LoVo (cell line): ENCODE measurements at regions not wholly inside any gene's neighbourhood (a gene's known extent, or its start where the extent isn't known, plus 50 kb on each side); places are given as distances from the start of the nearest gene placed in this dataset.
"Not testable (repeated sequence)": the region's sequence is repeated elsewhere in the genome, so short reads cannot be mapped to it uniquely, and the experiment has no call there.

ENCODE experiments used
- DNase-seq: peaks from one replicate; pipeline ENCODE4 v3.0.0-alpha.2; 2016; ENCODE audit warnings: low spot score

DNA sequence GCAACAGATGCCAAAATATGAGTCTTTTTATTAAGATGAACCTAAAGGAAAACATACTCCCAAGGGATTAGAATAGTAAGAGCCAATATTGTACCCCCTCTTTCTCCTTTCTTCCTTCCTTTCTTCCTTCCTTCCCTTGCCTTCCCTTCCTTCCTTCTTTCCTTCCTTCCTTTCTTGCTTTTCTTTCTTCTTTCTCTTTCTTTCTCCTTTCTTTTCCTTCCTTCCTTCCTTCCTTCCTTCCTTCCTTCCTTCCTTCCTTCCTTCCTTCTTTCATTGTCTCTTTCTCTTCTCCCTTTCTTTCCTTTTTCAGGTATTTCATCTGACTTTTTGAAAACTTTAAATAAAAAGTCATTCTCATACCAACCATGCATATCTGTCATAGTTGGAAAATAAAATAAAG, 892.5 kb downstream of the LRFN5 start:
- DNase-seq: no peak

DNA sequence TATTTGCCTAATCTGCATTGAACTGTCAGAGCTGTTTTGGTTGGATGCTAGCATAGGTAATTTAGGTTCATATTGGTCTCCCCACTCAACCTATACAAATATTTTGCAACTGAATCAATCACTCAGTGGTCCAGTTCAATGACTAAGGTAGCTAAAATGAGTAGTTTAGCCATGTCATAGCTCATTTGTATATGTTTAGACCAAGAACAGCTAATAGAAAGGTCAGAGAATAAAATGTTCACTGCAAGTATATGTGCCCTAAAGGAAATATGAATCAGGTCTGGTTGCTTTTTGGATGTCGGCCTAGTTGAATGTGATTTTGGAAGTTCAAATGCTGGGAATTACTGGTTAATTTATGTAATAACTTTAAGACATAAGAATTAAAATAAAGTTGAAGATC, 883.9 kb downstream of the LRFN5 start:
- no peak for DNase-seq

DNA sequence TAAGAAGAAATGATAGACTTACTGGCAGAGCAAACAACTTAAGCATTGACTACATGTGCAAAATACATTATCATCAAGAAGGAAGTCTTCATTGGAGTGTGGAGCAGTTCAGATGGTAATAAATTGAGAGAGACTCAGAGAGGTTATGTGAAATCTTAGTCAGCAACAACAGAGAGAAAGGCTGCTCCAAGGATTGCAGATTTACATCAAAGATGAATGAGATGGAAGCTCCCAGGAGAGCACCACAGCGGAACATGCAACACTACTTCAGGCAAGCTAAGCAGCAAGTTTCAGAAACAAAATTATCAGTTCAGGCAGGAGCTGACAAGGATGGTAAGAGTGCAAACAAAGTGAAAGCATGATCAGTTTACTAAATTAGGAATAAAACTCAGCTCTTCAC, 882.3 kb downstream of the LRFN5 start:
- no peak for DNase-seq

DNA sequence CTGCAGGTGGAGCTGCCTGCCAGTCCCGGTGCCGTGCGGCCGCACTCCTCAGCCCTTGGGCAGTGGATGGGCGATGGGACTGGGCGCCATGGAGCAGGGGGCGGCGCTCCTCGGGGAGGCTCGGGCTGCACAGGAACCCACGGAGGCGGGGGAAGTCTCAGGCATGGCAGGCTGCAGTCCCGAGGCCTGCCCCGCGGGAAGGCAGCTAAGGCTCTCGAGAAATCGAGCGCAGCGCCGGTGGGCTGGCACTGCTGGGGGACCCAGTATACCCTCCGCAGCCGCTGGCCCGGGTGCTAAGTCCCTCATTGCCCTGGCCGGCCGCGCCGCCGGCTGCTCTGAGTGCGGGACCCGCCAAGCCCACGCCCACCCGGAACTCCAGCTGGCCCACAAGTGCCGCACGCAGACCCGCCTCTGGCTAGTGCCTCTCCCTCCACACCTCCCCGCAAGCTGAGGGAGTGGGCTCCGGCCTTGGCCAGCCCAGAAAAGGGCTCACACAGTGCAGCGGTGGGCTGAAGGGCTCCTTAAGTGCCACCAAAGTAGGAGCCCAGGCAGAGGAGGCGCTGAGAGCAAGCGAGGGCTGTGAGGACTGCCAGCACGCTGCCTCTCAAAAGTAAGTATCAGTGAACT, 875.8 kb downstream of the LRFN5 start:
- not testable (repeated sequence) for DNase-seq

DNA sequence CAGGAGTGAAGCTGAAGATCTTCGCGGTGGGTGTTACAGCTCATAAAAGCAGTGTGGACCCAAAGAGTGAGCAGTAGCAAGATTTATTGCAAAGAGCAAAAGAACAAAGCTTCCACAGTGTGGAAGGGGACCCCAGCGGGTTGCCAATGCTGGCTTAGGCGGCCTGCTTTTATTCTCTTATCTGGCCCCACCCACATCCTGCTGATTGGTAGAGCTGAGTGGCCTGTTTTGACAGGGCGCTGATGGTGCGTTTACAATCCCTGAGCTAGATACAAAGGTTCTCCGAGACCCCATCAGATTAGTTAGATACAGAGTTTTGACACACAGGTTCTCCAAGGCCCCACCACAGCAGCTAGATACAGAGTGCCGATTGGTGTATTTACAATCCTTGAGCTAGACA, 875.0 kb downstream of the LRFN5 start:
- not testable (repeated sequence) for DNase-seq

DNA sequence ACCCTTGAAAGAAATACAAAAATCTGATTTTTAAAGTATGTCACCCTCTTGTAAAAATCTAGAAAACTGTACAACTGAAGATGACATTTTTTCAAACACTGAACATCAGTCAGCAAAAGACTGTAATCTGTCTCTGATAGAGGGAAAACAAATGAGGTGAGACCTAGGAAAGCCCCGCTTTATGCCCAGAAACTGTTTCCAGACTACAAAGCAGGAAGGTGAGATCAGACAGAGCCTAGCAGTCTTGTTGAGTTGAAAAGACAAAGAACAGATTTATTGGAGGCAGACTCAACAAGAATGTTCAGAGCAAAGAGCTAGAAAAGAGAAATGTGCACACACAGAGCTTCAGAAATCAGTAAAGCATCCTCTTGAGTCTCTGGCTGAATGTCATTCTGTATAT, 873.6 kb downstream of the LRFN5 start:
- DNase-seq: no peak

DNA sequence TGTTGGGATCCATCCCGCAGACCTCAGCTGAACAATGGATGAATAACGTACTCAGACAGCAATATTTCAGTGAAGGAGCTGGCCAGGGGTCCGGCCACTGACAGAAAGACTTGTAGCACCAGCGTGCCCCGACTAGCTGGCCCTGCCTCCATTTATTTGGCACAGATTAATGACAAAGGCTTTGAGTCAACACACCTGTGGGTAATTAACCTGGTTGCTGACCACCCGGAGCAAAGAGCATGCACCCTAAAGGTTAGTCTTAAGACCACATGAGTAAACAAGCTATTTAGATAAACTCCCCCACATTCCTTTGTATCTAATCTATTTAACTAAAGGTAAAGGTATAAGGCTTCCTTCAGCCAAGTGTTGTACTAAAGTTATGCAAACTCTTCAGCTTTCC, 868.6 kb downstream of the LRFN5 start:
- DNase-seq: no peak

DNA sequence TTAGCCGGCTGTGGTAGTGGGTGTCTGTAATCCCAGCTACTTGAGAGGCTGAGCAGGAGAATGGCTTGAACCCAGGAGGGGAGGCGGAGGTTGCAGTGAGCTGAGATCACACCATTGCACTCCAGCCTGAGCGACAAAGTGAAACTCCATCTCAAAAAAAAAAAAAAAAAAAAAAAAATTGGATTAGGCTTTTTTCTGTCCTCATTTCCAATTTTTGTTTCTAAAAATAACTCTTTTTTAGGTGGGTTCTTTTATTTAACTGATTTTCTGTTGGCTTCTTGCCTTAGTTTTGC, 863.7 kb downstream of the LRFN5 start:
- DNase-seq: no peak

DNA sequence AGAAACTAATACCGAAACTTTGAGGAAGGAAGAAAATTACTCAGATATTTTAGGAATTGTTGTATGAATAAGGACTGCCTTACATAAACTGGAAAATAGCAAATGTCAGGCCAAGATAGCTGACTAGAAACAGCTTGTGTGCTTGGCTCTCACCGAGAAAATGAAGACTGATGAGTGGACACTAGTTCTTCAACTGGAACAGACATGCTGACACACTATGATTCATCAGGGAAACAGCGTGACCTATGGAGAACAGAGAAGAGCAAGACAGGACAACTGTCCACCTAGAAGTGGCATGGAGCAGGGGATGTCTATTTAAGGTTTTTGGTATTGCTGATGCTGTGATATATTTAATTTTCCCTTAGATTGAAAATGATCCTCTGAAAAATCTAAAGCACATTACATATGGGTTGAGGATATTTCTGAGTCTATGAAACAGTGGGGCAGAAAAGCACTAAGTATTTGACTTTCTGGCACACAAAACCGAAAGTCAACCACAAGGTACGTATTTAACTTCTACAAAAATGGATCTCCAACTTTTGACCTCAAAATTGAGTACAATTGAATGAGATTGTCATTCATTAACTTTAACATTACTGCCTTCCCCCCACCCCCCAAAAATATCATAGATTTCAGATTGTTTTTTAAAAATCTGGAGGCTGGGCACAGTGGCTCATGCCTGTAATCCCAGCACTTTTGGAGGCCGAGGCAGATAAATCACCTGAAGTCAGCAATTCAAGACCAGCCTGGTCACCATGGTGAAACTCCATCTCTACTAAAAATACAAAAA, 863.2 kb downstream of the LRFN5 start:
- no peak for DNase-seq

DNA sequence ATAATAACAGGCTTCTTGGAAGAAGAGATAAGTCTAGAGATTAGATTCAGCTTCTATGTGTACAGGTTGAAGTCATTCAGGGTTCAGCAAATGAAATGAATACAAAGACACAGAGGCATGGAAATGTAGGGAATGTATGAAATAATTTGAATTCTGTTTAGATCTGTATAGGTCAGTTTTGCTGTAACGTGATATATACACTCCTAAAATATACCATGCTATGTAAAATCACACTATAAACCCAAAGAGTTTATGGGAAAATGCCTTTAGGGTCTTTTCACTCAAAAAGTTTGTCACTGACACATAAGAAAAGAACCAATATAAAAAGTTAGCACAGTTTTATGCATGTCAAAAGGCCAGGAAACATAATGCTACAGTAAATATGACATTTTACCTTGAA, 854.0 kb downstream of the LRFN5 start:
- DNase-seq: no peak

DNA sequence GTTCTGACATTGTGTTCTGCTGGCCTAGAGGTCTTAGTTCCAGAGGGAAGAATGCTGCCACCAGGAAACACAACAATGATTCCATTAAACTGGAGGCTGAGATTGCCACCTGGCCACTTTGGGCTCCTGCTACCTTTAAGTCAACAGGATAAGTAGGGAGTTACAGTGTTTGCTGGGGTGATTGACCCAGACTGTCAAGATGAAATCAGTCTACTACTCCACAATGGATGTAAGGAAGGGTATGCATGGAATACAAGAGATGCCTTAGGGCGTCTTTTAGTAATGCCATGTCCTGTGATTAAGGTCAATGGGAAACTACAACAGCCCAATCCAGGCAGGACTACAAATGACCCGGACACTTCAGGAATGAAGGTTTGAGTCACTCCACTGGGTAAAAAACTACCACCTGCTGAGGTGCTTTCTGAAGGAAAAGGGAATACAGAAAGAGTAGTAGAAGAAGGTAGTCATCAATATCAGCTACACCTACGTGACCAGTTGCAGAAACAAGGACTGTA, 852.6 kb downstream of the LRFN5 start:
- no peak for DNase-seq

DNA sequence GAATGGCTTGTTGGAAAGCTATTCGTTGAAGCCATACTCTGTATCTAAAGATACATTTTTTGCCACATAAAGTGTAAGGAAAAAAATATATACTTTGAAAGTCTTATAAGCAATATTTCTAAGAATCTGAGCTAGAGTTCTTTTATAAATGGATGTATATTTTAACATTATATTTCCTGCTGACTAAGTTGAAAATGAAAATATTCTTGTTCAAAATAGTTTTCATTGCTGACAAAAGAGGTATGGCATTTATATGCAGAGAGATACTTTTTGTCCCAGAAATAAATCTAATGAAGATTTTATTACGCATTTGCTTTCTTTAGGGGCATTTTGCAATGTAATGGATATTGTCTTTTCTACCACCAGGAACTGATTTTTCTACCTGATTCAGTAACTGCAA, 834.9 kb downstream of the LRFN5 start:
- DNase-seq: no peak

DNA sequence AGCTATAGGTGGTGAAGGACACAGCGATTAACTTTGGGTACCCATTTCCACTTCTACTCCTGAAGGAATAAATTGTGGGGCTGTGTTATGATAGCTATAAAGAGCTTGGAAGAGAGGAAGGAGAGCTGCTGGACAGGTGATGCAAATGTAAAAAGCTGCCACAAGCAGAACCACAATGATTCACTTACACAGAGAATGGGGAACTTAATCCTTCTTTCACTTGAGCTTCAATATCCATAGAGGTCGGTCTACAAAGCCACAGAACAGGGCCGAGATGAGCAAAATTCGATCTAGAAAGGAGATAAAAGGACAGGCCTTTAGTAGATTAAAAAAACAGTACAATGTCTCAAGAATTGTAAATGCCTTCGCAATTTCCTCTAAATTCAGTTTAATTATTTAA, 831.1 kb downstream of the LRFN5 start:
- DNase-seq: no peak

DNA sequence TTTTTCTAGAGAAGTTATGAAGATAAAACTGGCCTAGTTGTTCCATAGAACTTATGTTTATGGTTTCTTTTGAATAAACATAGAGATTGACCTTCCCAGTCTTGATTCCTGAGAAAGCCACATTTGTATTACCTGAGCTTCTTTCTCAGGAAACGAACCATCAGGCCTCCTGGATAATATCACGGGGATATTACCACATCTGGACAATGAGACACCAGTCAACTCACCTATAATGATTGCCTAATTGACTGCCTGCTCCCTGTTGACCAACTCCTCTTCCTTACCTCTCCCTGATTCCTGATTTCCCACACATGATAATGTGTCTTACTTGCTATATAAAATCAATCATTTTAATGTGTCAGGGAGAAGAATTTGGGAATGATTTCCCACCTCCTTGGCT, 822.7 kb downstream of the LRFN5 start:
- no peak for DNase-seq

DNA sequence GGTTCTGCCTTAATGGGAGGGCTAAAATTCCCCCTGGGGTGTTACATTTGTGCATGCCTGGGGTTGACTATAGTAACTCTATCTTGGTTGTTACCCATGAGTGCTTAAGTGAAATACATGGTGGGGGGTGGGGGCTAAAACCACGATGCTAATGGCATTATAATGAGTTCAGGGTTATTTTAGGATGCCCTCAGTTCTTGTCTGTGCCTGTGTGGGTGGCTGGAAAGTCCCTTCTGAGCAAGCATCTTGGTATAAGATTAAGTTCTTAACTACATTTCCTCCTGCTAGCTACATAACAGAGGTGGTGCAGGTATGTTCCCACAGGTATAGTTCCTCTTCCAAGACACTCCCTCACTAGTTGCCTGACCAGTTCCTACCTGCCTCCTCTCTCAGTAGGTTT, 822.3 kb downstream of the LRFN5 start:
- no peak for DNase-seq

DNA sequence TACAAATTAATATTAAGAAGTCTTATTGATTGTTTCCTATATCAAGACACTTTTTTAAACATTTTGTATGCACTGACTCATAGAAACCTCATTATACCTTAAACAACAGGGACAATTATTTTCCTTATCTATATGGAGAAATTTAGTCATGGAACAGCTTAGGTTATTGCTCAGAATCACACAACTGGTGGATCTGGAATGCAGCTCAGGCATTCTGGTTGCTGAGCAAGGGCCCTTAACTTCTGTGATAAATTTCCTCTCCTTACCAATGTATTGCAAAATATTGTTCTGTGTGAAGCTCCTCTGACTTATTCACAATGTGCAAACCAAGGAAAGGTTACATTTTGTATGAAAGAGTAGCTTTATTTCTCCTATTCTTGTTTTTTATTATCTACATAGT, 817.8 kb downstream of the LRFN5 start:
- no peak for DNase-seq

DNA sequence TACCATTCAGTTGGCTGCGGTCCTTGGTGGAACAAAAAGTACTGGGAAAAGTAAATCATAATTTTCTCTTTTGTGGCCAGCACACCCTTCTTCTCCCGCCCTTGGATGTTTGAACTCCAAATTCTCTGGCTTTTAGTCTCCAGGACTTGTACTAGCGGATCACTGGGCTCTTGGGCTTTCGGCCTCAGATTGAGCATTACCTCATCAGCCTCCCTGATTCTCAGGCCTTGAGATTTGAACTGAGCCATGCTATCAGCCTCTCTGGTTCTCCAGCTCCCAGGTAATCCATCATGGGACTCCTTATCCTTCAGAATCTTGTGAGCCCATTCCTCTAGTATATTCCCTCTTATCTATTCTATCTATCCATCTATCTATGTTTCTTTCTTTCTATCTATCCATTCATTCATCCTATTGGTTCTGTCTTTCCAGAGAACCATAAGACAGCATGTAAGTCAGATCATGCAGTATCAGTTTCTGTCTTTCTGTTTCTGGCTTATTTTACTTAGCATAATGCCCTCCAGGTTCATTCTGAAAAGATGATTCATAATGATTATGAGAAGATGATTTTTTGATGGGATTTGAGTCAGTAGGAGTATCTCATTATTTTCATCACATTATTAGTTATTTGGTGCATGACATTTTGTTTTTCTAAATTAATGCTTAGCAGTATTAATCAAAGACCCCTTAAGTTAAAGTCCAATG, 814.9 kb downstream of the LRFN5 start:
- no peak for DNase-seq

DNA sequence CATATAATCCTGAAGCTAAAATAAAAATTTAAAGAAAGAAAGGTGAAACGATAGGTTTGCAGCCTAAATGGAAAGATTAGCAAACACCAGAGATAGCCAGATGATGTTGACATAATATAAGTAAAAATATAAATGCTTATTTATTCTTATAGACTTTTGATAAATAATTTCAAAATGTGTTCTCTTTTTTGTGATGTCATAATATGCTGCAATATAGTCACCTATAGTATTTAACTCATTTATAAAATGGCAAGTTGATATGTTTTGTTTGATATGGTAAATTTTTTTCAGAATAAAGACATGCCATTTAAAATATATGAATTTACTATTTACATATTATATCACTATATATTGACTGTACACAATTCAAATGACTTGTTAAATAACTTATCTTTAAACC, 813.4 kb downstream of the LRFN5 start:
- DNase-seq: no peak

DNA sequence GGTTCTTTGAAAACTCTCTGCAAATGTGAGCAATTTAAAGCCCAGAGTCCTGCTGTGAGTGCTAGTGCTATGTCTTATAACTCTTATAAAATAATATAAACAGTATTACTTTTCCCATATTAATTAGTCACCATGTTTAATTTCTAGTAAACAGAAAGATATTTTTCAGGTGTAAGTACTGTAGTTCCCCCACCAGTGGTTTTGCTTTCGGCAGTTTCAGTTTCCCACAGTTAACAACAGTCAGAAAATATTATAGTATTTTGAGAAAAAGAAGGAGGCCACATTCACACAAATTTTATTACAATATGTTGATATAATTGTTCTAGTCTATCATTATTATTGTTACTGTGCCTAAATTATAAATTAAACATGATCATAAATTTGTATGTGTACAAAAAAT, 800.5 kb downstream of the LRFN5 start:
- no peak for DNase-seq

DNA sequence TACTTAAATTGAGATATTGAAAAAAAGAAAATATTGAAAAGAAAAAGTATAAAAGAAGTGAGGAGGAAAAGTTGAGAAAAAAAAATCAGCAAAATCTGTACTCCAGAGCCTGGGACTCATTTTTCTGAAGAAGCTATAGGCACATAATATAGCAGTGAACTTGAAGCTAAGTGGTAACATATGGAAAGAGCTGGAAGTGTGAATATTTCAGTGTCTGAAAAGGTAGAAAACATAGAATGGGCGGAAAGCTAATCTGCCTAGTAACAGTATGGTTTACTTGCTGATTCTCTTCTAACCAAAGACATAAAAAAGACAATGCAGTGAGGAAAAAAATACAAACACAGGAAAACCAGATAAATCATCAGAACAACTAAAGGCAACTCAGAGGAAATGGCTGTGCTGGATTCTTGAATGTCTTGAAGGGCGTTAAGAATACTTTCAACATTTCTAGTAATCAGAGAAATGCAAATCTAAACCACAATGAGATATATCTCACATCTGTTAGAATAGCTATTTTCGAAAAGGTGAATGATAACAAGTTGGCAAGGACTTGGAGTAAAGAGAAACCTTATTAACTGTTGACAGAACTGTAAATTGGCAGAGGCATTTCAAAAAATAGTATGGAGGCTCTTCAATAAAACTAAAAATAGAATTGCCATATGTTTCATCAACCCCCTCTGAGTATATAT, 784.6 kb downstream of the LRFN5 start:
- DNase-seq: no peak

DNA sequence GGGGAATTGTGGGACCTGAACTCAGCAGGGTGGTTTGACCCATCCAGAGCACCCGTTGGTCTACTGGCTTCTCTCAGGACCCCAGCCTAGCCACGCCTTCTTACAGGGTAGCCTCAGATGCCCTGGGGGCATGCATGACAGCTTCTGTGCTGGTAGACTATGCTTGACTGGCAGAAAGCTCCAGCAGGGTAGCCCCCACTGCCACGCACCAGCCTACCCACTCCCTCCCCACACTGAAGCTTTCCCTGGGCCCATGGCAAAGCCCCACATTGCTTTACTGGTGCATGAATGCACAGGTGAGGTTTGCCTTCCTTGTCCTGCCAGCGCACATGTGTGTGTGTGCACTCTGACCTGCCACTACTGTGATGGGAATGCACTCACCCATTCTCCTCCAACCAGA, 772.2 kb downstream of the LRFN5 start:
- no peak for DNase-seq

DNA sequence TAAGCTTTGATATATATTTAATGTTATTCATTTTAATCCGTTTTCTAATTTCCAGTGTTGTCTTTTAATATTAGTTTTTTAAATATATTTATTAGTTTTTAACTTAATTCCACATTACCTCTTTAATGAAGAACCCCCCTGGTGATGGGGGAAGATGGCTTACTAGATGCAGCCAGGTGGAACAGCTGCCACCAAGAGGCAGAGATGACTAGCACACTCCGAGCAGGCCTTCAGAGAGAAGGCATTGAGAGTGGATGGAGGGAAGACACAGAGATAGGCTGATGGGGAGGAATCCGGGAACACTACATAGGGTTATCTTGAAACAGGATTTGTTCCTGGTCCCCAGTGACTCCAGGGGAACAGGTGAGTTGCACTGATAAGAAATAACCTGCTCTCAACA, 771.6 kb downstream of the LRFN5 start:
- no peak for DNase-seq

DNA sequence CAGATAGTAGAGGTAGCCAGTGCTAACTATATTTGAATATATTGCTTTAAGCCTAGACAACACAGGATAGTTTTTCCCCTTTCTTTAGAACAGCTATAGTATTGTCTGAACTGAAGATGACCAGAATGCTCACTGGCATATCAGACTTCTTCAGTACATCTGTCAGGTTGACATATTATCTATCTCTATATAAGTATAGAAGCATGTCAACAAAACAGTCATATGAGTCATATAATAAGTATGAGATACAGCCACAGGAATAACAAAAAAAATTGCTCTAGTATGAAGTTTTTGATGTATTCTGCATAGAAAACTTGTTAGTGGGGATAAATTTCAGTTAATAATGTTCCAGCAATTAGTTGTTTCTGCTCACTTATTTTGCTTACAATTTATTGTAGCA, 767.7 kb downstream of the LRFN5 start:
- no peak for DNase-seq
